ENCODE measurements at regions not wholly inside any gene's neighbourhood (a gene's known extent, or its start where the extent isn't known, plus 50 kb on each side); places are given as distances from the start of the nearest gene placed in this dataset.

GRCh38 chr1:208683141-208683540 lies 439.0 kb upstream of the PLXNA2 start:
- TF ChIP-seq SIN3A (IDR thresholded peaks at IDR 0.05; ENCODE audit: borderline replicate concordance, insufficient read depth, low read length) (no peak), POLR2AphosphoS5 (IDR thresholded peaks at IDR 0.05; ENCODE audit: low read depth, low read length) (no peak), TAF1 (IDR thresholded peaks at IDR 0.05; ENCODE audit: borderline replicate concordance, insufficient read depth, low read length) (no peak)

Measured in PFSK-1 (cell line).